Brain microvascular endothelial cell (primary cell): ENCODE measurements at regions not wholly inside any gene's neighbourhood (a gene's known extent, or its start where the extent isn't known, plus 50 kb on each side); places are given as distances from the start of the nearest gene placed in this dataset.

ENCODE experiments used
- DNase-seq: peaks from one replicate; pipeline ENCODE4 v3.0.0-alpha.2; 2020
- H3K27ac ChIP-seq: fragments of 250-450 bp; sonication (Bioruptor Pico); 2 replicates; pipeline ENCODE4 v1.5.1; 2020; ENCODE audit warnings: mild to moderate bottlenecking, moderate library complexity
- H3K27me3 ChIP-seq: fragments of 250-450 bp; sonication (Bioruptor Pico); replicated peaks from 2 replicates; pipeline ENCODE4 v1.5.1; 2020; ENCODE audit warnings: mild to moderate bottlenecking
- H3K36me3 ChIP-seq: fragments of 250-450 bp; sonication (Bioruptor Pico); replicated peaks from 2 replicates; pipeline ENCODE4 v1.5.1; 2020; ENCODE audit warnings: mild to moderate bottlenecking
- H3K4me3 ChIP-seq: 2 replicates; pipeline ENCODE4 v1.5.1; 2011; ENCODE audit warnings: low read depth, mild to moderate bottlenecking, control low read depth, low read length, moderate library complexity
- CTCF ChIP-seq: IDR thresholded peaks from 2 replicates; pipeline ENCODE4 v1.5.1; 2011; ENCODE audit warnings: low read depth, mild to moderate bottlenecking, moderate library complexity, low read length, control low read depth, inconsistent platforms; ENCODE audit errors: missing control alignments
- in situ Hi-C: cut with HindIII; loops from 2 replicates; pipeline ENCODE4 v1.10.0; 2017; ENCODE audit warnings: low sequenced_read_pairs, low pct_ligation_motif_present

GRCh38 chr2:8524823-8525222, 157.0 kb upstream of the ID2 start:
- no peak for TF ChIP-seq CTCF
- Histone ChIP-seq H3K27me3 (no peaks in the 10 kb centered on the region), H3K36me3 (no peaks in the 10 kb centered on the region), H3K4me3 (no peak overlapping the region), H3K27ac (no peak overlapping the region)
- in situ Hi-C loops: no loop called here
- DNase-seq: no peak

GRCh38 chr2:8525236-8525581, 156.6 kb upstream of the ID2 start:
- no peak for DNase-seq
- Histone ChIP-seq H3K36me3 (no peaks in the 10 kb centered on the region), H3K27ac (no peak overlapping the region), H3K27me3 (no peaks in the 10 kb centered on the region), H3K4me3 (no peak overlapping the region)
- no peak for TF ChIP-seq CTCF
- in situ Hi-C loops: no loop called here

- peak; percentile 16 for DNase-seq
- peak; percentile 19 for TF ChIP-seq CTCF
- Histone ChIP-seq H3K27ac (no peak overlapping the region), H3K36me3 (no peaks in the 10 kb centered on the region), H3K4me3 (no peak overlapping the region), H3K27me3 (no peaks in the 10 kb centered on the region)
- in situ Hi-C loops: no loop called here
Measured at GRCh38 chr2:8525582-8526402, 156.1 kb upstream of the ID2 start.

- H3K4me3 ChIP-seq: no peak overlapping the region
- no peaks in the 10 kb centered on the region for H3K36me3 ChIP-seq
- no peak for DNase-seq
- H3K27me3 ChIP-seq: no peaks in the 10 kb centered on the region
- in situ Hi-C loops: no loop called here
- H3K27ac ChIP-seq: no peak overlapping the region
- TF ChIP-seq CTCF: no peak
Measured at GRCh38 chr2:8526403-8526696, 155.5 kb upstream of the ID2 start.

GRCh38 chr2:8527031-8527430, 154.8 kb upstream of the ID2 start:
- no peak overlapping the region for H3K4me3 ChIP-seq
- DNase-seq: no peak
- in situ Hi-C loops: no loop called here

More at GRCh38 chr2:8527031-8527430, 154.8 kb upstream of the ID2 start:
- Histone ChIP-seq H3K36me3 (no peaks in the 10 kb centered on the region), H3K27me3 (no peaks in the 10 kb centered on the region), H3K27ac (no peak overlapping the region)
- TF ChIP-seq CTCF: no peak
